HPDE6-E6E7 (cell line): ENCODE measurements at regions not wholly inside any gene's neighbourhood (a gene's known extent, or its start where the extent isn't known, plus 50 kb on each side); places are given as distances from the start of the nearest gene placed in this dataset.

Experiments used
- DNase-seq: peaks from one replicate; pipeline ENCODE4 v3.0.0; 2011; ENCODE audit warnings: missing footprints; ENCODE audit errors: extremely low spot score

DNA sequence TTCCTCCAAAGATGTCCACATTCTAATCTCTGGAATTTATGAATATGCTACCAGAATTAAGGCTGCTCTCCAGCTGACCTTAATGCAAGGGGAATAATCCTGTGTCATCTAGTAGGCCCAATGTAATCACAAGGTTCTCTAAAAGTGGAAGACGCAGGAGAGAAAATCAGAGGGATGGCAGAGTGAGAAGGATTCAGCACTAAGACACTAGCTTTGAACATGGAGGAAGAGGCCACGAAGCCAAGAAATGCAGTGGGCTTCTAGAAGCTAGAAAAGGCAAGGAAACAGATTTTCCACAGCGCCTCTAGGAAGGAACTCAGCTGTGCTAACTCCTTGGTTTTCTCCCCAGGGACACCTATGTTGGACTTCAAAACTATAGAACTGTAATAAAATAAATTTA lies 240.7 kb upstream of the TRAM1L1 start:
- no peak for DNase-seq

DNA sequence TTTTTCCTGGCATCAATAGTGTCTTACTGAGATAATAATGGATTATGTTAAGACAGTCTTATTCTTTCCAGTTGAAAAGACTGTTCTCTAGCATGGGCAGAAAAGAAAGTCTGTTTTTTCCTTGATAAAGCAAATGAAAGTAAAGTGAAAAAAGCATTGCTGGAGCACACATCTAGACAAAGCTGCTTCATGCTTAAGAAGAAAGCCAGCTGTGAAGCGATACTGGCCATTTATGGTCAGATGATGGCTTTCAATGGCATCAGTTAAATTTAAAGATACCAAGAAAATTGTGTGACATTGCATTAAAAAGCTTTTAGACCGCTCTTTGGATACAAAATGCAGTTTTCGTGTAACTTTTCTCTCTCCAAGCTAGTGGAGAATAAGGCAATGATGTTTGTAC lies 242.1 kb upstream of the TRAM1L1 start:
- DNase-seq, result no peak

DNA sequence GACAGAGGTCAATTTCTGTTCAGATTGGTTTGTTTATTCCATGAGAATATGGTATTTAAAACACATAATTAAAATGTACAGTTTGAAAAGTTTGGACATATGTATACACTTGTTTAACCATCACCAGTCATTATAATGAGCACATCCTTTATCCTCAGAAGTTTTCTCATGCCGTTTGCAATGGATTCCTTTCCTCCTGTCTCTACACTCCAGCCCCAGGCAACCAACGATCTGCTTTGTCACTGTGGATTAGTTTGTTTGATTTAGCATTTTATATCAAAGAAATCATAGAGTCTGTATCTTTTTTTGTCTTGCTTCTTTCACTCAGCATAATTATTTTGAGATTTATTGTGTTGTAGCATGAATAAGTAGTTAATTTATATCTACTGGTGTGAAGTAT lies 243.0 kb upstream of the TRAM1L1 start:
- DNase-seq, result no peak

DNA sequence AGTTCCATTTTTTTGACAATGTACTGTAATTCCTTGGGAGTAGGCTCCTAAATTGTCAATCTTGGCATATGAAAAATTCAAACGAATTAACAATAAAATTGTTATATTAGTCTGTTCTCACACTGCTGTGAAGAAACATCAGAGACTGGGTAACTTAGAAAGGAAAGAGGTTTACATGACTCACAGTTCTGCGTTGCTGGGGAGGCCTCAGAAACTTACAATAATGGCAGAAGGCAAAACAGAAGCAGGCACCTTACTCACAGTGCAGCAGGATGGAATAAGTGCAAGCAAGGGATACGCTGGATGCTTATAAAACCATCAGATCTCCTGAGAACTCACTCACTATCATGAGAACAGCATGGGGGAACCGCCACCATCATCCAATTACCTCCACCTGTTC lies 246.4 kb upstream of the TRAM1L1 start:
- no peak for DNase-seq

DNA sequence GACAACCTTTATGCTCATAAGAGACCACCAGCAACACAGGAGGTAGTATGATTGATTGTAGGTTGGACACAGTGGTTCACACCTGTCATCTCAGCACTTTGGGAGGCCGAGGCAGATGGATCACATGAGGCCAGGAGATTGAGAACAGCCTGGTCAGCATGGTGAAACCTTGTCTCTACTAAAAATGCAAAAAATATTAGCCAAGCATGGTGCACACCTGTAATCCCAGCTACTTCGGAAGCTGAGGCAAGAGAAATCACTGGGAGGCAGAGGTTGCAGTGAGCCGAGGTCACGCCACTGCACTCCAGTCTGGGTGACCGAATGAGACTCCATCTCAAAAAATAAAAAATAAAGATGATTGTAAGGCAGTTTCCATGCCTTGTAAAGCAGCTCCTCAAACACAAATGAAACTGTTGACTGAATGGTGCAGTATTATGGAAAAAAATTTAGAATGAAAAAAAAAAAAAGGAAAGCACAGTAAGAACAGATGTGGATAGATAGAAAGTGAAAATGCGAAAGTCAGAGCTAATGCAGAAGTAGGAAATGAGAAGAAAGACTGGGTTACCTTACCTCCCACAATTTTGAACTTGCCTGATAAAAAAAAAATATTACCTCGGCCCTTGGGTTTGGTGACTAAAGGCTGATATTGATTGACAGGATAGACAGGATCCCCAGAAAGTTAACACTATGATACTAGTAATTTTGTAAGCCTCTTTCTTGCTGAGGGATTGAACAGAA lies 249.2 kb upstream of the TRAM1L1 start:
- no peak for DNase-seq

DNA sequence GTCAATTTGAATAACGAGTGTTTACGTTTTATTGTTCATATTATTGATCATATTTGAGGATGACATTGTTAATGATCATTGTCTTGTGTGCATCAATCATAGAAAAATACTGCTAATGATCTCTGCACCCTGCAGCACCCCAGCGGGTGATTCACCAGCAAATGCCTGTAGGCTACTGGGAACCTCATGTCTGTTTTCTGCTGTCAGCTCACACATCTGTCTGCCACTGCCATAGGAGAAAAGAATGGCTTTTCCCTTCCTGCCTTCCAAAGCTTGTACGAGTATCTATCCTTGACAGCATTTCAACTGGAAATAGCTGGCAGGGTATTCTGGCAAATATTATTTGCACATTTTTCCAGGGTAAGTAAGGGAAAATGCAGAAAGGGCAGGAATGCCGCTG lies 272.1 kb upstream of the TRAM1L1 start:
- DNase-seq, result no peak

DNA sequence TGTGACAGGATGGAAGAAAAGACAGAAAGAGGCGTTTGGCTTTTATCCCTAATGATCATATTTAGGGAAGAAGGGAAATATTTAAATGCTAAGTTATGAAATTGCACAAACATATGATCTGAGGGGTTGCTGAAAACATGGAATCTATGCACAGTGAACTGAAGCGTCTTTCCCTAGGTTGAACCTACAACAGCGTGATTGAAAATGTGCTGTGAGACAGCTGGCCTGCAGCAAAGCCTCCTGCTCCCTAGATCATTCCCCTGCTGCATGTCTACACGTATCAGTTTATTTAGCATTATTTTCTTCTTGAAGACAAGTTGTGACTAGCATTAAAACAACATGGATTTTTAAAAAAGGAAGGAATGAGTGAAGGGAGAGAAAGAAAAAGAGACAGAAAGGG lies 272.5 kb upstream of the TRAM1L1 start:
- DNase-seq, result no peak

DNA sequence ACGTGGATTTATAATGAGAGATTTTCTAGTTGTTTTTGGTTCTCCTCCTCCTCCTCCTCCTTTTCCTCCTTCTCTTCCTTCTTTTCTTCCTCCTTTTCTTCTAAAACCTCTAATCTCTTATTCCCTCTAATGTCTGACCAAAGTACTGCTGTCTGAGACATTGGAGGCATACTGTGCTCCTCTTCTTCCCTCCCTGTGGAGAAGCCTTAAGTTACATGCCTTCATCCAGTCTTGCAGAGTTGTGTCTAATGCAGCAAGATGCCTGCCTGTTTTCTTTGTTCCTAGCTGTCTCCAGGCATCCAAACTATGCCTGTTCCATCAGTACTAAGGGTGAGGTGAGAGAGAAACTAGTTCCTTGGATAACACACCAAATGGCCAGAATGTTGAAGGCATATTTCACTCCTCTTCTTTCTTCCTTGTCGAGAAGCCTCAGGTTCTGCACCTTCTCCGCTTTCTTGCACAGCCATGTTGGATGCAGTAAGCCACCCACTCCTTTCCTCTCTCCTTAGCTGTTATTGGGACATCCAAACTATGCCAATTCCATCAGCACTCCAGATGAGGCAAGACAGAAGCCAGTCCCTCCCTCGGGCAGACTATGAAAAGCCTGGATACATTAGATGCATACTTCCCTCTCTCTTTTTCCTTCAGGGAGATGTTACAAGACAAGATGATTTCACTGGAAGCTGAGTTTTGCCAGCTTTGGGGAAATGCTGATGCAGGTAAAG lies 285.7 kb upstream of the TRAM1L1 start:
- DNase-seq, result no peak

DNA sequence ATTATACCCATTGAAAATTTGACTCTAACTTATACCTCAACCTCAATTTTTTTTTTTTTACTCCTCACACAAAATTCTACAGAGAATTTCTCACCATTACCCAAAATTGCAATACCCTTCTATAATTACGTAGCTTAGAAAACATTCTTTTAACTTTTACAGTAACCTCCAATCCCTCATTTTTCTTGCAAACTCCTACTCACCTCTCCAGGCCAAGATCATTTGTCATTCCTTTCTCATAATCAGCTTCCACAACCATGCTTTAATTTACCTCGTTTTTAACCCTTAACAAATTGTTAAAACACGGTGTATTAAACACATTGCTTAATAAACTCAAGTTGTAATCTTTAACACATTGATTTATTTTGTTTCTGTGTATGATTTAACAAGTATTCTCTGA lies 289.7 kb upstream of the TRAM1L1 start:
- DNase-seq, result no peak

DNA sequence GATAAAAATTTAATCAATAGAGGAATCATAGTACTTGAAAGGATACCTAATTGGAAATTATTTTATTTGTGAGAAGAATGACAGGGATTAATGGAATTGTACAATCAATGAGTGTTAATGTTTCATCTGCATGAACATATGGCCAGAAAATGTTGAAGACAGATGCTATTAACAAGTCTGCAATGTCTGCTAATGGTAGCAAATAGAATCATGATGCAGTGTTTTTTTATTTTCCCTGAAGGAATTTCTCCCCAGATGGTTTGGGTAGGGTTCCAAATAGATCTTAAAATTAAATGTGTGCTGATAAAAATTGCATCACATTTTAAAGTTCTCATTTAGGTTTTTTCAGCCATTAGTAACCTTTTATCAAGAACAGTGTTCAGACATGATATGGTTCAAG lies 291.3 kb upstream of the TRAM1L1 start:
- DNase-seq, result no peak

DNA sequence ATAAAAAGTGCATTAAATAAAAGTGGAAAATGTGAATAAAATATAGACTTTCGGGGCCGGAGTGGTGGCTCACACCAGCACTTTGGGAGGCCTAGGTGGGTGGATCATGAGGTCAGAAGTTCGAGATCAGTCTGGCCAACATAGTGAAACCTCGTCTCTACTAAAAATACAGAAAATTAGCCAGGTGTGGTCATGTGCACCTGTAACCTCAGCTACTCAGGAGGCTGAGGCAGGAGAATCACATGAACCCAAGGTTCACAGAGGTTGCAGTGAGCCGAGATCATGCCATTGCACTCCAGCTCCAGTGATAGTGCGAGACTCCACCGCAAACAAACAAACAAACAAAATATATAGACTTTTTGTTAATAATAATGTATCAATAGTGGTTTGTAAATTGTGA lies 293.6 kb upstream of the TRAM1L1 start:
- no peak for DNase-seq

DNA sequence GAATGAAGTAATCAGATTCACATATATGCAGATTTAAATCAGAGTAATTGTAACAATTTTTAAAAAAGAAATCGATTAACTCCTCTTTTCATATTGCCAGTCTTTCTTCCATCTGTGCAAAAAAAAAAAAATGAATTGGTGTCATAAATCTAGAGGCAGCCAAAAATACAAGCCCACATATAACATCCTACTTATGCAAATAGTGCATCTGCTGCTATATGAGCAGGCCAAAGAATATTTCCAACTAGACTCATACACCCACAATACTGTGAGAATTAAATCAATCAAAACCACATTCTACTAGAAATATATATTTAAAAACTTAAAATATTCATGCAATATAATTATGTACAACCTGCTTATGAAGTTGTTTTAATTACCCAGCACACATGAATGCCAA lies 298.1 kb upstream of the TRAM1L1 start:
- DNase-seq, result no peak

DNA sequence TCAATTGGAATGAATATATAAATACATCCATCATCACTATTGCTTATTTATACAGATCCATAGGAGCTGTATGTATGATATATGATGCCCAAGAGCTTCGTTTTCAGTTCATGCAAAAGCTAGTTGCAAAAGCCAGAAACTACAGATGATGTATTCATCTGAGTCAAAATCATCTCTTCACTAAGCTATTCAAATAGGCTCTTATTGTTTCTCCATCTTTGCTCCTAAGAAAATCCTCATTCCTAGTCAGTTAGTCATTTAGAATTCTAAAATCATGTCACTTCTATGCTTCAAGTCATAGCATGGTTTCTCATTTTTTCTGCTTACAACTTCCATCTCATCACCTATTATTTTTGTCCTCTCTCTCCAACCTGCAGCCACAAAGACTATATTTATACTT lies 300.1 kb upstream of the TRAM1L1 start:
- no peak for DNase-seq

DNA sequence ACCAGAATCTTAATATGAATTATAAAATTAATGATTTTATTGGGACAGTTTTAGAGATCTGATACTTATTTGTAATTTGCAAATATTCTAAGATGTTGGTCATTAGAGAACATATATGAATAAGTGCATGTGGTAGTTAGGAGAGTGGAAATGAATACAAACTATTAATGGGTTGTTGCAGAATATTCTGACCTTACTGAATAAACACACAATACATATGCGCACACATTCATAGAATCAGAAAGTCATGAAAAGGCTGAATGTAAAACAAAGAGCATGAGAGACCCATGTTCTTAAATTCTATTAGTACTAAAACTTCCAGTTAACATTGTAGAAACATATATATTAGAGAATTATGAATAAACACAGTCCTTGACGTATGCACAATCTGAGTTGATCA lies 301.7 kb upstream of the TRAM1L1 start:
- no peak for DNase-seq

DNA sequence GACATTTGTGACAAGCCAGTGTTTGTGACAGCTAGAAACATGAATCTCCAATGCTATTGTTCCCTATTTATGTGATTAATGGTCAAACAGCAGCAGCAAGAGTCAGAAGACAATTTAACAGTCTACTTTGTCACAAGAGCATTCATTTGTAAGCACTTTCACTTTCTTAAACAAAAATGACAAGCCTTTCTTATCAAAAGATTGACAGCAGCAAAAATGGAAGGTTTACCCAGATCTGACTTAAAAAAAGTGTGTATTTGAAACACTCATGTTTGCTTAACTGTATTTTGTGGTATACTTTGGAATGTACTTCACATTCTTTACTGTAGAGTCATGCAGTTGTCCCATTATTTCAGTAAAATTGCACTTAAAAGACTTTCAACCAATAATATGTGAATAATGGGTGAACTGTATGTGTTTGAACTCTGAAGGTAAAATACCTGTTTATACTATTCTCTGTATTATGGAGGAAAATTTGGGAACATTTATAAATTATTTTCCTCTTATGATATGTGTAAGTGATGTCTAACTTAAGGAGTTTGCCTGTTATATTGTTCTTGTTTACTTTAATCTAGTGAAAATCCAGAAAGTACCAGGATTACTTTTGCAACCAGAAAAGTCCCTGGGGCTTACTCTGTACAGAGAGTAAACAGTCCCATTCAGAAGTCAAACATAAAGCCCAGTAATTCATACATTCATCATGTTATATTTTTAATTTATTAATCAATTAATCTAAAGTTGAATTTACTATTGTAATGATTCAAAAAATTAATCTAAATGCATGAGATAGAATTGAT lies 314.9 kb upstream of the TRAM1L1 start:
- peak; percentile 7 for DNase-seq

DNA sequence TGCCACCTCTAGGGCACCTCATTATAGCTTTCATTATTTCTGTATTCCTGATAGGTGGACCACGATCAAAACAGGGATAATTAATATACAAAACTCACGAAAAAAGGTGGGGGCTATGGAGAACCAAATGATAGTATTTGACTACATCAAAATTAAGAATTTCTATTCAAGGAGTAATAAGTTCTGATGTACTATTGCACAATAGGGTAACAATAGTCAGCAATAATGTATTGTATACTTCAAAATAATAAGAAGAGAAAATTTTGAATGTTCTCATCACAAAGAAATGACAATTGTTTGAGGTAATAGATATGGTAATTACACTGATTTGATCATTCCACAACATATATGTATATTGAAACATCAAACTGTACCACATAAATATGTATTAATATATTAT lies 327.3 kb upstream of the TRAM1L1 start:
- no peak for DNase-seq

DNA sequence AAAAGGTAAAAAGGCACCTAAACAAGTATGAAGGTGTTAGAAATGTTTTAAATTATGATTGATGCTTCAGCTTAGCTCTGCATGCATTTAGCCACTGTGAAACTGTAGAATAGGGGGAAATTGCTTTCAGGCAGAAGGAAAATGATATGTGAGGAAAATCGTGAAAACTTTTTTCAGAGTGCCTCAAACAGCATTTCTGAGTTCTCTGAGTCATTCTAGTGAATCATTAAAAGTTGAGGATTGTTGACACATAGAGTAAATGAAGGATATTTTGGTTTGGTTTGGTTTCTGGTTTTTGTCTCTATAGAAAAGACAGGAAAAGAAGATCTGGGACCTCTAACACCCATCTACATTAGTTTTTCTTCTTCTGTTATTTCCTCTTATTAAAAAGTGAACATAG lies 332.5 kb upstream of the TRAM1L1 start:
- DNase-seq, result no peak

DNA sequence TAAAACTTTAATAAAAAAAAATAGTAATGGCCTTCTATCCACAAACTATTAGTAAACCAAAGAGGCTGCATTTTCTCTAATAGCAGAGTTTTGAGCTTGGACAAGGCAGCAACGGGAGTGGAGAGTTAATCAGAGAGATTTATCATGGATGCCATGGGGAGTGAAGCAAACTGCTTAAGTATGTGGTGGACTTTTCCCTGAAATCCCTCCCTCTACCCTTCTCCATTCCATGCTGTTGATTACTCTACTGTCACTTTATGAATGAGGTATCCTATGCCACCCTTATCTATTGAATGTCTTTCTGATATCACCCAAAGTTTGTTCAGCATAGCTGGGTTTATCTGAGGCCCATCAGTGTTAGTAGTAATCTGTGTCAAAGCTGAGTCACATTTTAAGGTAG lies 335.6 kb upstream of the TRAM1L1 start:
- no peak for DNase-seq

DNA sequence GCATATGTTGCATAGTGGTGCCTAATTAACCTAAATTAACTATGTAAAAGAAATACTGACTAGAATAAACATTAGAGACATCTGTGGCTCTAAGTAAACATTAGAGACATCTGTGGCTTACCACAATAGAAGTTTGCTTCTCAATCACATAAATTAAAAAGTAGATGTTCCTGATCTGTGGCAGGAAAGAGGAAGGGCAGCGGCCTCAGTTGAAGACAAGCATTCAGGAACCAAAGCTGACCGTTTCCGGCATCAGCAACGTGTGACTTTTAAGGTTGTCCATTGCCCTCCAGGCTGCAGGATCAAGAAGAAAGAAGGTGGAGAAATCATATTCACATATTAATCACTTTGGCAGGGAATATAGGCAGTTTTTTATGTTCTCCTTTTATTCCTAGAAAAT lies 336.3 kb upstream of the TRAM1L1 start:
- no peak for DNase-seq

DNA sequence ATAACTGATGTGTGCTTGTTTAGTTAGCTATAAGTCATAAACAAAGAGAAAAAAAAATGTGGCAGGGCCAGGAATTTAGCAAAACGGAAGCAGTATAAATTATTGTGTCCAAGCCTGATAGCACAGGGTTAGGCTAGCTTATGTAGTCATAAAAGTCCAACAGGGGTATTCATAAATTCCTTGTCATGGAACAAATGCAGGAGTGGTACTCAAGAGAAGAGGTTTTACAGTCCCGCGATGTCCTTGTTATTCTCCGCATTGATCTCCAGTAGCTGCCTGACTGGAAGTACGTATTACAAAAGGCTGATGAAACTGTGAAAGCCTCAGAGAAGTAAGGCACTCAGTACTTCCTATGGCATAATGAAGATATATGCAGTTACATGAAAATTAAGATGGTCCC lies 336.9 kb upstream of the TRAM1L1 start:
- DNase-seq, result no peak

DNA sequence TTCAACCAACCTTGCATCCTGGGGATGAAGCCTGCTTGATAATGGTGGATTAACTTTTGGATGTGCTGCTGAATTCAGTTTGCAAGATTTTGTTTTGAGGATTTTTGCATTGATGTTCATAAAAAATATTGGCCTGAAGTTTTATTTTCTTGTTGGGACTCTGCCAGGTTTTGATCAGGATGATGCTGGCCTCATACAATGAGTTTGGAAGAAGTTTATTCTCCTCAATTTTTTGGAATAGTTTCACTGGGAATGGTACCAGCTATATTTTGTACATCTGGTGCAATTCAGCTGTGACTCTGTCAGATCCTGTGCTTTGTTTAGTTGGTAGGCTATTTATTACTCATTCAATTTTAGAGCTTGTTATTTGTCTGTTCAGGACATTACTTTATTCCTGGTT lies 340.3 kb upstream of the TRAM1L1 start:
- DNase-seq, result no peak

DNA sequence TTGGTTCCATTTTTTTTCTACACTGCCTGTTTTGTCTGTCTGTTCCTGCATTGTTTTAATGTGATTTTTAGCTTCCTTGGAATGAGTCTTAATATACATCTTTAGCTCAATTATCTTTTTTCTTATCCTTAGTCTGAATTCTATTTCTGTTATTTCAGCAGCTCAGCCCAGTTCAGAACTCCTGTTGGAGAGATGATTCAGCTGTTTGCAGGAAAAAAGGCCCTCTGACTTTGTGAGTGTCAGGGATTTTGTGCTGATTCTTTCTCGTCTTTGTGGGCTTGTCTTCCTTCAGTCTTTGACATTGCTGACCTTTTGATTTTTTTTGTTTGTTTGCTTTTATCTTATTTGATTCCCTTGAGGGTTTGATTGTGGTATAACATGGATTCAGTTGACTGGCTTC lies 343.2 kb upstream of the TRAM1L1 start:
- no peak for DNase-seq

DNA sequence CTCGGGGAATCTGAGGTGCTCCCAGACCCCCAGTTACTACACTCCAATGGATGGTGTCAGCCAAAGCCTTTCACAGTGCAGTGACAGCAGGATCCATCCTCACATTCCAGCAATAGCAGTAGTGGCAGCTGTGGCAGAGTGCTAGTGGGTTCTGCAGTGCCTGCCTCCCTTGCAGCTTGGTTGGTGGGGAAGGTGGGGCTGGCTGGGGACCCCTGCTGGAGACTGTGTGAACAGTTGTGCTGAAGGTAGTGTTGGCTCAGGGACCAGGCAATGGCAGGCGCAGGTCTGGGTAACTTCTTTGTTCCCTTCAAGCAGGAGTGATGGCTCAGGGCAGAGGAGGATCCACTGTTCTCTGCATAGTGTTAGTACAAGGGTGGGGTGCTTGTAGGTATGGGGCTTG lies 343.7 kb upstream of the TRAM1L1 start:
- no peak for DNase-seq
